ENCODE measurements at regions not wholly inside any gene's neighbourhood (a gene's known extent, or its start where the extent isn't known, plus 50 kb on each side); places are given as distances from the start of the nearest gene placed in this dataset.
A peak's percentile ranks its signal among the peaks of the same experiment; 100 is the strongest.

DNA sequence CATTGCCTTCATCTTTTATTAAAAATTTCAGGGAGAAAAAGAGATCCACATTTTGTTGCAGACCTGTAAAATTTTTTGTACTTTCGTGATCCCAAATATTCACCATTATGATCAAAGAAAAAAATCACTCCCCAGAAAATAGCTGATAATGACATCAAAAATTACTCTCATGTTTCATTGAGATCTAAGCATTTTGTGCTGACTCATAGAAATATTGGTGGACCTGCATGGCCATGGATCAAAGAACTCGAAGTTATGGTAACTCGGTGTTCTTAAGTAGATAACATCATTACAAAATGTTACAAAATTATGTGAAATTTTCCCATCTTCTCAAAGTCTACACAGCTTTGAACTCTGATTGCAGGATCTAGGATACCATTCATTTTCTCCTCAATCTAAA is 135.8 kb downstream of the PTGER3 start:
- no peak for TF ChIP-seq ZNF436 (CRISPR knock-in tag; IDR thresholded peaks at IDR 0.05)
- TF ChIP-seq NFATC3 (IDR thresholded peaks at IDR 0.05), result no peak
- TF ChIP-seq, protein P1, sequence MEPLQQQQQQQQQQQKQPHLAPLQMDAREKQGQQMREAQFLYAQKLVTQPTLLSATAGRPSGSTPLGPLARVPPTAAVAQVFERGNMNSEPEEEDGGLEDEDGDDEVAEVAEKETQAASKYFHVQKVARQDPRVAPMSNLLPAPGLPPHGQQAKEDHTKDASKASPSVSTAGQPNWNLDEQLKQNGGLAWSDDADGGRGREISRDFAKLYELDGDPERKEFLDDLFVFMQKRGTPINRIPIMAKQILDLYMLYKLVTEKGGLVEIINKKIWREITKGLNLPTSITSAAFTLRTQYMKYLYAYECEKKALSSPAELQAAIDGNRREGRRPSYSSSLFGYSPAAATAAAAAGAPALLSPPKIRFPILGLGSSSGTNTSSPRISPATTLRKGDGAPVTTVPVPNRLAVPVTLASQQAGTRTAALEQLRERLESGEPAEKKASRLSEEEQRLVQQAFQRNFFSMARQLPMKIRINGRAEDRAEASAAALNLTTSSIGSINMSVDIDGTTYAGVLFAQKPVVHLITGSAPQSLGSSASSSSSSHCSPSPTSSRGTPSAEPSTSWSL (CRISPR knock-in tag; IDR thresholded peaks at IDR 0.05; ENCODE audit: borderline replicate concordance), result no peak
- TF ChIP-seq BRCA1 (IDR thresholded peaks at IDR 0.05), result no peak
- TF ChIP-seq BRCA1 (CRISPR knock-in tag; IDR thresholded peaks at IDR 0.05), result no peak
- TF ChIP-seq ETS1 (conservative IDR thresholded peaks at IDR 0.05; ENCODE audit: control insufficient read depth, low read depth, low read length), result no peak
- no peak for TF ChIP-seq IRF2 (CRISPR knock-in tag; IDR thresholded peaks at IDR 0.05)
- TF ChIP-seq NFE2 (IDR thresholded peaks at IDR 0.05; ENCODE audit: low read depth), result peak; percentile 48
- TF ChIP-seq MAFK (IDR thresholded peaks at IDR 0.05; ENCODE audit: low read length), result peak; percentile 82
- TF ChIP-seq SIN3A (IDR thresholded peaks at IDR 0.05; ENCODE audit: borderline replicate concordance in 2 of 2, control insufficient read depth in 1 of 2, low read depth in 2 of 2, low read length in 2 of 2), result no peak
- no peak for TF ChIP-seq SP1 (CRISPR knock-in tag; IDR thresholded peaks at IDR 0.05)
- TF ChIP-seq ZNF668 (CRISPR knock-in tag; IDR thresholded peaks at IDR 0.05), result no peak
- TF ChIP-seq ZNF274 (IDR thresholded peaks at IDR 0.05; ENCODE audit: borderline replicate concordance, low read depth, low read length), result no peak

Data from K562 (cell line).